ENCODE measurements at regions not wholly inside any gene's neighbourhood (a gene's known extent, or its start where the extent isn't known, plus 50 kb on each side); places are given as distances from the start of the nearest gene placed in this dataset.

- Mint-ChIP-seq H3K4me1 (ENCODE audit: low read depth) (no peaks in the 10 kb centered on the region), H3K36me3 (ENCODE audit: low read depth) (no peaks in the 10 kb centered on the region), H3K9me3 (ENCODE audit: insufficient read depth) (no peaks in the 10 kb centered on the region), H3K27ac (no peak overlapping the region), H3K27me3 (ENCODE audit: low read depth) (peaks cover 2% of the 10 kb centered on the region), H3K4me3 (no peak overlapping the region)
- DNase-seq (no peak), ATAC-seq (no peak)
- ChIA-PET POLR2A (no interaction called here), CTCF (no interaction called here)
Measured at GRCh38 chr18:22507055-22507454, 89.3 kb upstream of the CTAGE1 start.

GRCh38 chr18:22509423-22509822 lies 91.7 kb upstream of the CTAGE1 start:
- no peak overlapping the region for H3K4me3 Mint-ChIP-seq
- no peaks in the 10 kb centered on the region for H3K4me1 Mint-ChIP-seq (ENCODE audit: low read depth)
- no peaks in the 10 kb centered on the region for H3K36me3 Mint-ChIP-seq (ENCODE audit: low read depth)
- H3K9me3 Mint-ChIP-seq (ENCODE audit: insufficient read depth) = no peaks in the 10 kb centered on the region
- peaks cover 2% of the 10 kb centered on the region for H3K27me3 Mint-ChIP-seq (ENCODE audit: low read depth)
- ChIA-PET POLR2A (no interaction called here), CTCF (no interaction called here)
- H3K27ac Mint-ChIP-seq = no peak overlapping the region
- ATAC-seq (no peak), DNase-seq (no peak)

GRCh38 chr18:22510697-22511096 lies 93.0 kb upstream of the CTAGE1 start:
- Mint-ChIP-seq H3K4me1 (ENCODE audit: low read depth) (no peaks in the 10 kb centered on the region), H3K9me3 (ENCODE audit: insufficient read depth) (no peaks in the 10 kb centered on the region), H3K27me3 (ENCODE audit: low read depth) (peaks cover 2% of the 10 kb centered on the region), H3K4me3 (no peak overlapping the region), H3K27ac (no peak overlapping the region), H3K36me3 (ENCODE audit: low read depth) (no peaks in the 10 kb centered on the region)
- ChIA-PET CTCF (no interaction called here), POLR2A (no interaction called here)
- no peak for DNase-seq
- no peak for ATAC-seq

- POLR2A ChIA-PET = no interaction called here
- H3K9me3 Mint-ChIP-seq (ENCODE audit: insufficient read depth) = no peaks in the 10 kb centered on the region
- CTCF ChIA-PET = no interaction called here
Measured at GRCh38 chr18:22513721-22514481, 96.2 kb upstream of the CTAGE1 start.

GRCh38 chr18:22514655-22515054 lies 96.9 kb upstream of the CTAGE1 start:
- no peak for ATAC-seq
- POLR2A ChIA-PET = no interaction called here
- H3K9me3 Mint-ChIP-seq (ENCODE audit: insufficient read depth) = no peaks in the 10 kb centered on the region
- DNase-seq = no peak
- no peak overlapping the region for H3K27ac Mint-ChIP-seq
- no peaks in the 10 kb centered on the region for H3K4me1 Mint-ChIP-seq (ENCODE audit: low read depth)
- H3K36me3 Mint-ChIP-seq (ENCODE audit: low read depth) = no peaks in the 10 kb centered on the region
- CTCF ChIA-PET = no interaction called here
- no peak overlapping the region for H3K4me3 Mint-ChIP-seq
- peaks cover 2% of the 10 kb centered on the region for H3K27me3 Mint-ChIP-seq (ENCODE audit: low read depth)

More at GRCh38 chr18:22513721-22514481, 96.2 kb upstream of the CTAGE1 start:
- no peaks in the 10 kb centered on the region for H3K36me3 Mint-ChIP-seq (ENCODE audit: low read depth)
- H3K4me3 Mint-ChIP-seq = no peak overlapping the region
- H3K27ac Mint-ChIP-seq = no peak overlapping the region
- ATAC-seq (no peak), DNase-seq (no peak)
- peaks cover 2% of the 10 kb centered on the region for H3K27me3 Mint-ChIP-seq (ENCODE audit: low read depth)
- no peaks in the 10 kb centered on the region for H3K4me1 Mint-ChIP-seq (ENCODE audit: low read depth)

- Mint-ChIP-seq H3K4me1 (ENCODE audit: low read depth) (no peaks in the 10 kb centered on the region), H3K36me3 (ENCODE audit: low read depth) (no peaks in the 10 kb centered on the region), H3K9me3 (ENCODE audit: insufficient read depth) (no peaks in the 10 kb centered on the region), H3K4me3 (no peak overlapping the region), H3K27me3 (ENCODE audit: low read depth) (no peaks in the 10 kb centered on the region), H3K27ac (no peak overlapping the region)
- ChIA-PET POLR2A (no interaction called here), CTCF (no interaction called here)
- ATAC-seq (no peak), DNase-seq (no peak)
Measured at GRCh38 chr18:22515250-22515649, 97.5 kb upstream of the CTAGE1 start.

GRCh38 chr18:22517356-22517755 lies 99.6 kb upstream of the CTAGE1 start:
- Mint-ChIP-seq H3K4me3 (no peak overlapping the region), H3K27me3 (ENCODE audit: low read depth) (no peaks in the 10 kb centered on the region), H3K4me1 (ENCODE audit: low read depth) (no peaks in the 10 kb centered on the region), H3K36me3 (ENCODE audit: low read depth) (no peaks in the 10 kb centered on the region), H3K27ac (no peak overlapping the region), H3K9me3 (ENCODE audit: insufficient read depth) (no peaks in the 10 kb centered on the region)
- ChIA-PET CTCF (no interaction called here), POLR2A (no interaction called here)
- ATAC-seq (no peak), DNase-seq (no peak)

- CTCF ChIA-PET = no interaction called here
- no peak for ATAC-seq
- no peak overlapping the region for H3K4me3 Mint-ChIP-seq
Measured at GRCh38 chr18:22521026-22521707, 103.5 kb upstream of the CTAGE1 start.

GRCh38 chr18:22523481-22523880 lies 105.8 kb upstream of the CTAGE1 start:
- ChIA-PET CTCF (no interaction called here), POLR2A (no interaction called here)
- DNase-seq = no peak
- Mint-ChIP-seq H3K27ac (no peak overlapping the region), H3K9me3 (ENCODE audit: insufficient read depth) (no peaks in the 10 kb centered on the region), H3K4me1 (ENCODE audit: low read depth) (no peaks in the 10 kb centered on the region), H3K4me3 (no peak overlapping the region), H3K36me3 (ENCODE audit: low read depth) (no peaks in the 10 kb centered on the region), H3K27me3 (ENCODE audit: low read depth) (no peaks in the 10 kb centered on the region)
- no peak for ATAC-seq

More at GRCh38 chr18:22521026-22521707, 103.5 kb upstream of the CTAGE1 start:
- no peaks in the 10 kb centered on the region for H3K27me3 Mint-ChIP-seq (ENCODE audit: low read depth)
- H3K9me3 Mint-ChIP-seq (ENCODE audit: insufficient read depth) = no peaks in the 10 kb centered on the region
- H3K4me1 Mint-ChIP-seq (ENCODE audit: low read depth) = no peaks in the 10 kb centered on the region
- POLR2A ChIA-PET = no interaction called here
- DNase-seq = no peak
- H3K36me3 Mint-ChIP-seq (ENCODE audit: low read depth) = no peaks in the 10 kb centered on the region
- no peak overlapping the region for H3K27ac Mint-ChIP-seq

GRCh38 chr18:22524783-22525182 lies 107.1 kb upstream of the CTAGE1 start:
- no peaks in the 10 kb centered on the region for H3K36me3 Mint-ChIP-seq (ENCODE audit: low read depth)
- ATAC-seq = no peak
- H3K4me1 Mint-ChIP-seq (ENCODE audit: low read depth) = no peaks in the 10 kb centered on the region
- ChIA-PET CTCF (no interaction called here), POLR2A (no interaction called here)
- H3K4me3 Mint-ChIP-seq = no peak overlapping the region
- H3K27ac Mint-ChIP-seq = no peak overlapping the region
- H3K9me3 Mint-ChIP-seq (ENCODE audit: insufficient read depth) = no peaks in the 10 kb centered on the region
- no peak for DNase-seq
- H3K27me3 Mint-ChIP-seq (ENCODE audit: low read depth) = no peaks in the 10 kb centered on the region

GRCh38 chr18:22525313-22525712 lies 107.6 kb upstream of the CTAGE1 start:
- ChIA-PET POLR2A (no interaction called here), CTCF (no interaction called here)
- no peak overlapping the region for H3K27ac Mint-ChIP-seq
- no peak for ATAC-seq
- no peak for DNase-seq
- H3K4me1 Mint-ChIP-seq (ENCODE audit: low read depth) = no peaks in the 10 kb centered on the region
- no peaks in the 10 kb centered on the region for H3K9me3 Mint-ChIP-seq (ENCODE audit: insufficient read depth)
- H3K36me3 Mint-ChIP-seq (ENCODE audit: low read depth) = no peaks in the 10 kb centered on the region
- H3K27me3 Mint-ChIP-seq (ENCODE audit: low read depth) = no peaks in the 10 kb centered on the region
- no peak overlapping the region for H3K4me3 Mint-ChIP-seq

GRCh38 chr18:22525883-22526282 lies 108.2 kb upstream of the CTAGE1 start:
- no peaks in the 10 kb centered on the region for H3K27me3 Mint-ChIP-seq (ENCODE audit: low read depth)
- H3K27ac Mint-ChIP-seq = no peak overlapping the region
- no peak for DNase-seq
- POLR2A ChIA-PET = no interaction called here
- no peak for ATAC-seq
- CTCF ChIA-PET = no interaction called here
- no peak overlapping the region for H3K4me3 Mint-ChIP-seq
- H3K36me3 Mint-ChIP-seq (ENCODE audit: low read depth) = no peaks in the 10 kb centered on the region
- no peaks in the 10 kb centered on the region for H3K9me3 Mint-ChIP-seq (ENCODE audit: insufficient read depth)
- no peaks in the 10 kb centered on the region for H3K4me1 Mint-ChIP-seq (ENCODE audit: low read depth)

- POLR2A ChIA-PET = no interaction called here
- no peaks in the 10 kb centered on the region for H3K36me3 Mint-ChIP-seq (ENCODE audit: low read depth)
- H3K27ac Mint-ChIP-seq = no peak overlapping the region
- H3K4me1 Mint-ChIP-seq (ENCODE audit: low read depth) = no peaks in the 10 kb centered on the region
- CTCF ChIA-PET = no interaction called here
- no peak overlapping the region for H3K4me3 Mint-ChIP-seq
- ATAC-seq (no peak), DNase-seq (no peak)
- no peaks in the 10 kb centered on the region for H3K27me3 Mint-ChIP-seq (ENCODE audit: low read depth)
- H3K9me3 Mint-ChIP-seq (ENCODE audit: insufficient read depth) = no peaks in the 10 kb centered on the region
Measured at GRCh38 chr18:22528291-22528690, 110.6 kb upstream of the CTAGE1 start.

Data from activated CD8-positive, alpha-beta T cell treated with anti-CD3 and anti-CD28 coated beads, Interleukin-2, amount 10 ng/mL, durations not matched to agents 7 days and 5 days (primary cell).